ENCODE measurements at regions not wholly inside any gene's neighbourhood (a gene's known extent, or its start where the extent isn't known, plus 50 kb on each side); places are given as distances from the start of the nearest gene placed in this dataset.

GRCh38 chr10:124177180-124177518 is 83.8 kb upstream of the CHST15 start:
- Histone ChIP-seq H2BK120ac (ENCODE audit: insufficient read depth, low read length, poor library complexity) (no peak overlapping the region), H3K27me3 (ENCODE audit: insufficient read depth, low read length) (no peaks in the 10 kb centered on the region), H4K8ac (ENCODE audit: low read depth, low read length) (no peak overlapping the region), H3K18ac (ENCODE audit: low read length) (no peak overlapping the region), H3K23ac (ENCODE audit: low read length) (no peak overlapping the region), H3K4me1 (ENCODE audit: control insufficient read depth in 1 of 2, insufficient read depth in 2 of 2, low read length in 2 of 2) (no peaks in the 10 kb centered on the region), H2AFZ (ENCODE audit: insufficient read depth, low read length, poor library complexity) (no peak overlapping the region), H4K91ac (ENCODE audit: low read depth, low read length) (no peak overlapping the region), H3K4me3 (ENCODE audit: low read depth, low read length) (no peak overlapping the region), H3K79me1 (ENCODE audit: low read length) (no peaks in the 10 kb centered on the region), H2AK5ac (ENCODE audit: low read length) (no peak overlapping the region), H4K12ac (ENCODE audit: low read depth, low read length) (no peak overlapping the region), H3K14ac (ENCODE audit: low read length) (no peak overlapping the region), H2BK5ac (ENCODE audit: low read depth, low read length, poor library complexity) (no peak overlapping the region), H3K4ac (ENCODE audit: low read depth, low read length) (no peak overlapping the region), H3K27ac (ENCODE audit: low read depth, low read length) (no peak overlapping the region), H3K9me3 (ENCODE audit: insufficient read depth, low read depth, low read length) (peaks cover 3% of the 10 kb centered on the region), H3K9ac (ENCODE audit: low read length) (no peak overlapping the region), H3K36me3 (ENCODE audit: control insufficient read depth in 1 of 2, insufficient read depth in 2 of 2, low read length in 2 of 2) (no peaks in the 10 kb centered on the region), H2BK12ac (ENCODE audit: low read length) (no peak overlapping the region), H3K4me2 (ENCODE audit: low read length) (no peak overlapping the region), H3K79me2 (ENCODE audit: control insufficient read depth, insufficient read depth, low read length, poor library complexity) (no peaks in the 10 kb centered on the region)
- no CpG with 5 or more reads among the region's 5 CpGs for WGBS (ENCODE audit: extremely low coverage, insufficient coverage, insufficient read length)
- DNase-seq: peak in 1 of 2 donors; percentile 16

GRCh38 chr10:124176349-124177179 is 83.2 kb upstream of the CHST15 start:
- DNase-seq: no peak
- Histone ChIP-seq H3K4me1 (ENCODE audit: control insufficient read depth in 1 of 2, insufficient read depth in 2 of 2, low read length in 2 of 2) (no peaks in the 10 kb centered on the region), H3K9ac (ENCODE audit: low read length) (no peak overlapping the region), H3K23ac (ENCODE audit: low read length) (no peak overlapping the region), H2AFZ (ENCODE audit: insufficient read depth, low read length, poor library complexity) (no peak overlapping the region), H3K36me3 (ENCODE audit: control insufficient read depth in 1 of 2, insufficient read depth in 2 of 2, low read length in 2 of 2) (no peaks in the 10 kb centered on the region), H3K79me1 (ENCODE audit: low read length) (no peaks in the 10 kb centered on the region), H3K14ac (ENCODE audit: low read length) (no peak overlapping the region), H3K9me3 (ENCODE audit: insufficient read depth, low read depth, low read length) (peaks cover 3% of the 10 kb centered on the region), H3K18ac (ENCODE audit: low read length) (no peak overlapping the region), H2AK5ac (ENCODE audit: low read length) (no peak overlapping the region), H2BK120ac (ENCODE audit: insufficient read depth, low read length, poor library complexity) (no peak overlapping the region), H3K4ac (ENCODE audit: low read depth, low read length) (no peak overlapping the region), H3K4me2 (ENCODE audit: low read length) (no peak overlapping the region), H4K91ac (ENCODE audit: low read depth, low read length) (no peak overlapping the region), H4K12ac (ENCODE audit: low read depth, low read length) (no peak overlapping the region), H3K27ac (ENCODE audit: low read depth, low read length) (no peak overlapping the region), H3K27me3 (ENCODE audit: insufficient read depth, low read length) (no peaks in the 10 kb centered on the region), H3K4me3 (ENCODE audit: low read depth, low read length) (no peak overlapping the region), H4K8ac (ENCODE audit: low read depth, low read length) (no peak overlapping the region), H2BK5ac (ENCODE audit: low read depth, low read length, poor library complexity) (no peak overlapping the region), H2BK12ac (ENCODE audit: low read length) (no peak overlapping the region), H3K79me2 (ENCODE audit: control insufficient read depth, insufficient read depth, low read length, poor library complexity) (no peaks in the 10 kb centered on the region)
- no CpG with 5 or more reads among the region's 15 CpGs for WGBS (ENCODE audit: extremely low coverage, insufficient coverage, insufficient read length)

GRCh38 chr10:124175701-124176348 is 82.4 kb upstream of the CHST15 start:
- no peak overlapping the region for H3K4ac ChIP-seq (ENCODE audit: low read depth, low read length)
- no peak overlapping the region for H4K12ac ChIP-seq (ENCODE audit: low read depth, low read length)
- H3K18ac ChIP-seq (ENCODE audit: low read length): no peak overlapping the region
- H3K36me3 ChIP-seq (ENCODE audit: control insufficient read depth in 1 of 2, insufficient read depth in 2 of 2, low read length in 2 of 2): no peaks in the 10 kb centered on the region
- WGBS (ENCODE audit: extremely low coverage, insufficient coverage, insufficient read length): no CpG with 5 or more reads among the region's 10 CpGs
- no peak overlapping the region for H4K91ac ChIP-seq (ENCODE audit: low read depth, low read length)
- H3K4me2 ChIP-seq (ENCODE audit: low read length): no peak overlapping the region
- H2AK5ac ChIP-seq (ENCODE audit: low read length): no peak overlapping the region
- no peak overlapping the region for H4K8ac ChIP-seq (ENCODE audit: low read depth, low read length)
- no peaks in the 10 kb centered on the region for H3K79me2 ChIP-seq (ENCODE audit: control insufficient read depth, insufficient read depth, low read length, poor library complexity)
- H2BK120ac ChIP-seq (ENCODE audit: insufficient read depth, low read length, poor library complexity): no peak overlapping the region
- H2BK5ac ChIP-seq (ENCODE audit: low read depth, low read length, poor library complexity): no peak overlapping the region
- no peak overlapping the region for H3K23ac ChIP-seq (ENCODE audit: low read length)
- no peak overlapping the region for H3K27ac ChIP-seq (ENCODE audit: low read depth, low read length)
- no peaks in the 10 kb centered on the region for H3K27me3 ChIP-seq (ENCODE audit: insufficient read depth, low read length)
- no peak overlapping the region for H2AFZ ChIP-seq (ENCODE audit: insufficient read depth, low read length, poor library complexity)
- DNase-seq: no peak
- no peak overlapping the region for H3K9ac ChIP-seq (ENCODE audit: low read length)
- H3K4me3 ChIP-seq (ENCODE audit: low read depth, low read length): no peak overlapping the region
- H3K4me1 ChIP-seq (ENCODE audit: control insufficient read depth in 1 of 2, insufficient read depth in 2 of 2, low read length in 2 of 2): no peaks in the 10 kb centered on the region
- H3K14ac ChIP-seq (ENCODE audit: low read length): no peak overlapping the region
- no peak overlapping the region for H2BK12ac ChIP-seq (ENCODE audit: low read length)
- H3K9me3 ChIP-seq (ENCODE audit: insufficient read depth, low read depth, low read length): peaks cover 3% of the 10 kb centered on the region
- no peaks in the 10 kb centered on the region for H3K79me1 ChIP-seq (ENCODE audit: low read length)

- no peaks in the 10 kb centered on the region for H3K27me3 ChIP-seq (ENCODE audit: insufficient read depth, low read length)
- no peaks in the 10 kb centered on the region for H3K4me1 ChIP-seq (ENCODE audit: control insufficient read depth in 1 of 2, insufficient read depth in 2 of 2, low read length in 2 of 2)
- H3K23ac ChIP-seq (ENCODE audit: low read length): no peak overlapping the region
- no peak overlapping the region for H2AFZ ChIP-seq (ENCODE audit: insufficient read depth, low read length, poor library complexity)
- no peak overlapping the region for H3K4me2 ChIP-seq (ENCODE audit: low read length)
- no peak overlapping the region for H4K8ac ChIP-seq (ENCODE audit: low read depth, low read length)
- H2BK120ac ChIP-seq (ENCODE audit: insufficient read depth, low read length, poor library complexity): no peak overlapping the region
- no peak overlapping the region for H2BK5ac ChIP-seq (ENCODE audit: low read depth, low read length, poor library complexity)
- H3K18ac ChIP-seq (ENCODE audit: low read length): no peak overlapping the region
- H2AK5ac ChIP-seq (ENCODE audit: low read length): no peak overlapping the region
- H3K79me1 ChIP-seq (ENCODE audit: low read length): no peaks in the 10 kb centered on the region
- H3K4ac ChIP-seq (ENCODE audit: low read depth, low read length): no peak overlapping the region
- no peak overlapping the region for H3K14ac ChIP-seq (ENCODE audit: low read length)
- H3K27ac ChIP-seq (ENCODE audit: low read depth, low read length): no peak overlapping the region
- no peak overlapping the region for H3K4me3 ChIP-seq (ENCODE audit: low read depth, low read length)
- H3K36me3 ChIP-seq (ENCODE audit: control insufficient read depth in 1 of 2, insufficient read depth in 2 of 2, low read length in 2 of 2): no peaks in the 10 kb centered on the region
- H3K79me2 ChIP-seq (ENCODE audit: control insufficient read depth, insufficient read depth, low read length, poor library complexity): no peaks in the 10 kb centered on the region
- no peak for DNase-seq
- H4K91ac ChIP-seq (ENCODE audit: low read depth, low read length): no peak overlapping the region
- peaks cover 3% of the 10 kb centered on the region for H3K9me3 ChIP-seq (ENCODE audit: insufficient read depth, low read depth, low read length)
- no peak overlapping the region for H2BK12ac ChIP-seq (ENCODE audit: low read length)
- H4K12ac ChIP-seq (ENCODE audit: low read depth, low read length): no peak overlapping the region
- WGBS (ENCODE audit: extremely low coverage, insufficient coverage, insufficient read length): no CpG with 5 or more reads among the region's 10 CpGs
- no peak overlapping the region for H3K9ac ChIP-seq (ENCODE audit: low read length)
These were observed 81.6 kb upstream of the CHST15 start for GRCh38 chr10:124174673-124175645.
